Stomach smooth muscle (tissue), 2 donors: ENCODE measurements at regions not wholly inside any gene's neighbourhood (a gene's known extent, or its start where the extent isn't known, plus 50 kb on each side); places are given as distances from the start of the nearest gene placed in this dataset.
"Not testable (repeated sequence)": the region's sequence is repeated elsewhere in the genome, so short reads cannot be mapped to it uniquely, and the experiment has no call there.

Source experiments
- H3K27ac ChIP-seq: one replicate; pipeline ENCODE4 v1.7.0; 2013; ENCODE audit warnings: mild to moderate bottlenecking, low read length, inconsistent platforms
- H3K27me3 ChIP-seq, 2 donors: one replicate each; pipeline ENCODE4 v1.7.0; 2013; ENCODE audit warnings: low read length in 2 of 2; ENCODE audit not compliant: insufficient read depth in 2 of 2, control insufficient read depth in 1 of 2
- H3K36me3 ChIP-seq, 2 donors: one replicate each; pipeline ENCODE4 v1.7.0; 2013; ENCODE audit warnings: low read length in 2 of 2; ENCODE audit not compliant: control insufficient read depth in 2 of 2, insufficient read depth in 2 of 2
- H3K4me1 ChIP-seq: one replicate; pipeline ENCODE4 v1.7.0; 2013; ENCODE audit warnings: low read length; ENCODE audit not compliant: control insufficient read depth, insufficient read depth
- H3K4me3 ChIP-seq, 2 donors: one replicate each; pipeline ENCODE4 v1.7.0; 2013; ENCODE audit warnings: low read length in 2 of 2
- H3K9ac ChIP-seq, 2 donors: one replicate each; pipeline ENCODE4 v1.7.0; 2013; ENCODE audit warnings: low read length in 2 of 2, mild to moderate bottlenecking in 1 of 2
- H3K9me3 ChIP-seq, 2 donors: one replicate each; pipeline ENCODE4 v1.7.0; 2013; ENCODE audit warnings: low read length in 2 of 2; ENCODE audit not compliant: control insufficient read depth in 2 of 2
- donor health status: healthy.
- donor health status: Pancreatic carcinoma.

- Histone ChIP-seq H3K27me3 (no peaks in the 10 kb centered on the region), H3K36me3 (no peaks in the 10 kb centered on the region)
Measured at GRCh38 chr14:43735932-43736331, 771.2 kb downstream of the FSCB start.

GRCh38 chr14:43729143-43729542 is 777.9 kb downstream of the FSCB start:
- Histone ChIP-seq H3K36me3 (no peaks in the 10 kb centered on the region), H3K9me3 (no peaks in the 10 kb centered on the region), H3K9ac (no peak overlapping the region), H3K27ac (no peak overlapping the region), H3K4me1 (no peaks in the 10 kb centered on the region), H3K4me3 (no peak overlapping the region), H3K27me3 (no peaks in the 10 kb centered on the region)

More at GRCh38 chr14:43735932-43736331, 771.2 kb downstream of the FSCB start:
- Histone ChIP-seq H3K4me1 (no peaks in the 10 kb centered on the region), H3K4me3 (no peak overlapping the region), H3K9me3 (no peaks in the 10 kb centered on the region), H3K9ac (no peak overlapping the region), H3K27ac (no peak overlapping the region)

DNA sequence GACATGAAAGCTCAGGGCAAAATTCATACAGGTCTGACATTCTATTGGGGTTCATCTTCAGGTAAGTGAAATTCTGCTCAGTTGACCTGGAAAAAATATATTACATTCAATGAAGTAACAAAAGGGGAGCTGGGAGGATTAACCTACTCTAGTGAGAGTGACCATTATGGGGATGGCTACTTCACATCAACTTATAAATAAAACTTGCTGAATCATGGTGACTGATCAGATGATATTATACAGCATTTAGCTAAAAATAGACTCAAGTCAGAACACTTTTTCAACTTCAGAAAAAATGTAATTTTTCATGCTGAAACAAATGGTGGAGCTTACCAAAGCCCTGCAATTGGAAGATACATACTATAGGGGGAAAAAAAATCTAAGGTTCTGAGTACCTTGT is 800.2 kb downstream of the FSCB start:
- no peak overlapping the region for H3K4me3 ChIP-seq
- H3K27me3 ChIP-seq = no peaks in the 10 kb centered on the region
- no peaks in the 10 kb centered on the region for H3K9me3 ChIP-seq

GRCh38 chr14:43698561-43699284 is 808.4 kb downstream of the FSCB start:
- not testable (repeated sequence) for H3K9ac ChIP-seq, H3K4me1 ChIP-seq, H3K27ac ChIP-seq, H3K9me3 ChIP-seq, H3K4me3 ChIP-seq, H3K27me3 ChIP-seq, H3K36me3 ChIP-seq

More for the DNA sequence above, 800.2 kb downstream of the FSCB start:
- Histone ChIP-seq H3K4me1 (no peaks in the 10 kb centered on the region), H3K36me3 (no peaks in the 10 kb centered on the region), H3K9ac (no peak overlapping the region), H3K27ac (no peak overlapping the region)

- no peaks in the 10 kb centered on the region for H3K36me3 ChIP-seq
- no peak overlapping the region for H3K9ac ChIP-seq
- no peak overlapping the region for H3K27ac ChIP-seq
- H3K27me3 ChIP-seq = no peaks in the 10 kb centered on the region
- H3K9me3 ChIP-seq = no peaks in the 10 kb centered on the region
- no peak overlapping the region for H3K4me3 ChIP-seq
- no peaks in the 10 kb centered on the region for H3K4me1 ChIP-seq
Measured at GRCh38 chr14:43697003-43697402, 810.1 kb downstream of the FSCB start.

DNA sequence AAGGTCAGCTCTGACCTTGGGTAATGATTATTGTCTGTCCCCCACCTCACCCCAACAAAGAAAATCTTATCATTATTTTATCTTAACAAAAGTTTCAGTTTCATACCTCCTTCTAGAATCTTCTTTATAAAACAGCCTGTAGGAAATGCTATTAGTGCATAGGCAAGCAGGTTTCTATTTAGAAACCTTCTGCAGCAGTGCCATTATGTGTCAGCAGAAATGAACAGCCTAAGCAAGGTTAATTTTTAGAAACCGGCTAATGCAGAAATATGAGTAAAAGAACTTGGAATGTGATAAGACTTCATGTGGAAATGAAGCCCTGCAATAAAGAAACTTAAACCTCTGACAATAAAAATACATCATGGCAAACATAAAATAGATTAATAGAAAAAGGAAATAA is 814.4 kb downstream of the FSCB start:
- Histone ChIP-seq H3K4me3 (no peak overlapping the region), H3K27ac (no peak overlapping the region), H3K9me3 (no peaks in the 10 kb centered on the region), H3K36me3 (no peaks in the 10 kb centered on the region), H3K9ac (no peak overlapping the region), H3K27me3 (no peaks in the 10 kb centered on the region), H3K4me1 (no peaks in the 10 kb centered on the region)

GRCh38 chr14:43687921-43688320 is 819.2 kb downstream of the FSCB start:
- H3K27me3 ChIP-seq = no peaks in the 10 kb centered on the region
- H3K4me1 ChIP-seq = no peaks in the 10 kb centered on the region
- no peak overlapping the region for H3K27ac ChIP-seq
- H3K4me3 ChIP-seq = no peak overlapping the region
- H3K9ac ChIP-seq = no peak overlapping the region
- H3K9me3 ChIP-seq = no peaks in the 10 kb centered on the region
- no peaks in the 10 kb centered on the region for H3K36me3 ChIP-seq

DNA sequence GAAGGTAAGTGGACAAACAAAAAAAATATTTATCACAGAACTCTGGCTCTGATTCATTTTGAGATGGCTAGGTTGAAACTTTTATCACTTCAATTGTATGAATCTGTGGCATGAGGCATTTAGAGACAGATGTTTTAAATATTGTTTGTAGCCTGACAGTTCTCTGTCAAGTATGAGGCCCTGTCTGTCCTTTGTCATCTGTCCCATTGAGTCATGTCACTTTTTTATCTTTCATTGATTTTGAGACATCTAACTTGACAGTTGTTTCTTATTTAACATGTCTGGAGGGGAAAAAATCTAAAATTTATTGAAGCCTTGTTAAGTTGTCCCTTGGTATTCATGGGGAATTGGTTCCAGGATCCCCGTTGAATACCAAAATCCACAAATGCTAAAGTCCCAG is 829.5 kb downstream of the FSCB start:
- H3K27me3 ChIP-seq = no peaks in the 10 kb centered on the region
- H3K27ac ChIP-seq = no peak overlapping the region
- no peaks in the 10 kb centered on the region for H3K4me1 ChIP-seq
- no peaks in the 10 kb centered on the region for H3K36me3 ChIP-seq
- no peak overlapping the region for H3K4me3 ChIP-seq
- H3K9me3 ChIP-seq = no peaks in the 10 kb centered on the region
- no peak overlapping the region for H3K9ac ChIP-seq

DNA sequence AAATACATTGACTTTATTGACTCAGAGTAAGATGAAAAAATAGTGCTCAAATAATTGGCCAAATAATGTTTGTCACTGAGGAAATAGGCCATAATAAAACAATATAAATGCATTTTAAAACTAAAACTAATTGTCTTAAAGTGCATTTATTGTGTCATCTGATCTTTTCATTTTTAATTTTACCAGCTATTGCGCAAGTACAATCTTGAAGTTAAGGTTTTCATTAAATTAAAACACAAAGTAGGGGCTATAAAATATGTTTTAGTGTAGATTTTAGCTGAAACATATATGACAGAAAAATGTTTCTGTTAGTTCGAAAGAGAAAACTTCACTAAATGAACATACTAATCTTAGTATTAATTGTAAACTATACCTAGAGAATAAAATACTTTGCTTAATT is 832.8 kb downstream of the FSCB start:
- H3K9me3 ChIP-seq = no peaks in the 10 kb centered on the region
- no peaks in the 10 kb centered on the region for H3K27me3 ChIP-seq
- no peaks in the 10 kb centered on the region for H3K36me3 ChIP-seq
- H3K27ac ChIP-seq = no peak overlapping the region
- no peaks in the 10 kb centered on the region for H3K4me1 ChIP-seq
- no peak overlapping the region for H3K9ac ChIP-seq
- H3K4me3 ChIP-seq = no peak overlapping the region

- H3K9ac ChIP-seq = no peak overlapping the region
- H3K27me3 ChIP-seq = no peaks in the 10 kb centered on the region
- no peak overlapping the region for H3K27ac ChIP-seq
- H3K4me3 ChIP-seq = no peak overlapping the region
- no peaks in the 10 kb centered on the region for H3K4me1 ChIP-seq
- no peaks in the 10 kb centered on the region for H3K36me3 ChIP-seq
- H3K9me3 ChIP-seq = no peaks in the 10 kb centered on the region
Measured at GRCh38 chr14:43671716-43672485, 835.2 kb downstream of the FSCB start.

- Histone ChIP-seq H3K4me3 (no peak overlapping the region), H3K4me1 (no peaks in the 10 kb centered on the region), H3K27ac (no peak overlapping the region), H3K9me3 (no peaks in the 10 kb centered on the region), H3K9ac (no peak overlapping the region), H3K36me3 (no peaks in the 10 kb centered on the region), H3K27me3 (no peaks in the 10 kb centered on the region)
Measured at GRCh38 chr14:43669355-43669754, 837.7 kb downstream of the FSCB start.
